ENCODE measurements at regions not wholly inside any gene's neighbourhood (a gene's known extent, or its start where the extent isn't known, plus 50 kb on each side); places are given as distances from the start of the nearest gene placed in this dataset.

GRCh38 chr4:85419103-85419502 is 55.8 kb upstream of the ARHGAP24 start:
- TF ChIP-seq EZH2 (optimal IDR thresholded peaks at IDR 0.05; ENCODE audit: low read depth, low read length) (no peak), EZH2phosphoT487 (IDR thresholded peaks at IDR 0.05; ENCODE audit: low read length) (no peak)
- TF ChIP-seq, protein P1, sequence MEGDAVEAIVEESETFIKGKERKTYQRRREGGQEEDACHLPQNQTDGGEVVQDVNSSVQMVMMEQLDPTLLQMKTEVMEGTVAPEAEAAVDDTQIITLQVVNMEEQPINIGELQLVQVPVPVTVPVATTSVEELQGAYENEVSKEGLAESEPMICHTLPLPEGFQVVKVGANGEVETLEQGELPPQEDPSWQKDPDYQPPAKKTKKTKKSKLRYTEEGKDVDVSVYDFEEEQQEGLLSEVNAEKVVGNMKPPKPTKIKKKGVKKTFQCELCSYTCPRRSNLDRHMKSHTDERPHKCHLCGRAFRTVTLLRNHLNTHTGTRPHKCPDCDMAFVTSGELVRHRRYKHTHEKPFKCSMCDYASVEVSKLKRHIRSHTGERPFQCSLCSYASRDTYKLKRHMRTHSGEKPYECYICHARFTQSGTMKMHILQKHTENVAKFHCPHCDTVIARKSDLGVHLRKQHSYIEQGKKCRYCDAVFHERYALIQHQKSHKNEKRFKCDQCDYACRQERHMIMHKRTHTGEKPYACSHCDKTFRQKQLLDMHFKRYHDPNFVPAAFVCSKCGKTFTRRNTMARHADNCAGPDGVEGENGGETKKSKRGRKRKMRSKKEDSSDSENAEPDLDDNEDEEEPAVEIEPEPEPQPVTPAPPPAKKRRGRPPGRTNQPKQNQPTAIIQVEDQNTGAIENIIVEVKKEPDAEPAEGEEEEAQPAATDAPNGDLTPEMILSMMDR (IDR thresholded peaks at IDR 0.05; ENCODE audit: low read length) = no peak
